Prostate gland (tissue), 2 donors: ENCODE measurements at regions not wholly inside any gene's neighbourhood (a gene's known extent, or its start where the extent isn't known, plus 50 kb on each side); places are given as distances from the start of the nearest gene placed in this dataset.

ENCODE experiments used
- CTCF ChIP-seq, 4 experiments: fragments of 200-600 bp in 2 of 4; fragments of 450-650 bp in 2 of 4; sonication (generic) in 2 of 4; IDR thresholded peaks; 1 replicate in 3 of 4; 2 replicates in 1 of 4; pipeline ENCODE4 v1.5.1; 2016 to 2019; ENCODE audit warnings: antibody characterized with exemption in 4 of 4, mild to moderate bottlenecking in 2 of 4, moderate library complexity in 2 of 4
- POLR2A ChIP-seq: fragments of 450-650 bp; IDR thresholded peaks from one replicate; pipeline ENCODE4 v1.6.1; 2016; ENCODE audit warnings: antibody characterized with exemption, mild to moderate bottlenecking

DNA sequence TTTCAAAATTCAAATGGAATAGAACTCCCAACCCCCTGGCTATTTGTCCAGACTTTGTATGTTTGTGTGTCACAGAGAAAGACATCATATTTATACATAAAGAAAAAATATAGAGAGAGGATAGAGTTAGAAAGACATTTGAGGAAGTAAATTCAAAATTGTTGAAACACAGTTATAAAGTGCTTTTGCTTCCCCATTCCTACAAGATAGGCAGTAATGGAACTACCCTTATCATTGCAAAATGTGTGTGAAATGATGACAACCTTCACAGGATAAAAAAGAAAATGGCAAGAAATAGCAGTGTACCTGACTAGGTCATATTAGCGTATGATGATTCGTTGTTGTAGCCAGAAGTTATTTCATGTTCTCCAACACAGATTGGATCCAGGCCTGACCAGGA, 63.1 kb downstream of the FZD1 start:
- TF ChIP-seq CTCF (IDR thresholded peaks at IDR 0.05) (no peak), POLR2A (no peak)
